OCI-LY1 (cell line): ENCODE measurements at regions not wholly inside any gene's neighbourhood (a gene's known extent, or its start where the extent isn't known, plus 50 kb on each side); places are given as distances from the start of the nearest gene placed in this dataset.

Experiments
- EZH2 ChIP-seq: fragments of 200-600 bp; sonication (generic), shearing (Covaris generic); IDR thresholded peaks from 2 replicates; pipeline ENCODE4 v1.8.0; 2017; ENCODE audit warnings: borderline replicate concordance, mixed run types, mild to moderate bottlenecking, antibody characterized with exemption, low read length, moderate library complexity, mixed read lengths
- TF ChIP-seq, protein P1 (sequence below): fragments of 200-600 bp; sonication (generic), shearing (Covaris generic); IDR thresholded peaks from 2 replicates; pipeline ENCODE4 v1.5.1; 2017; ENCODE audit warnings: mild to moderate bottlenecking, antibody characterized with exemption, low read length, moderate library complexity, mixed read lengths

GRCh38 chr3:110512961-110513360 lies 558.7 kb upstream of the NECTIN3 start:
- TF ChIP-seq, protein P1, sequence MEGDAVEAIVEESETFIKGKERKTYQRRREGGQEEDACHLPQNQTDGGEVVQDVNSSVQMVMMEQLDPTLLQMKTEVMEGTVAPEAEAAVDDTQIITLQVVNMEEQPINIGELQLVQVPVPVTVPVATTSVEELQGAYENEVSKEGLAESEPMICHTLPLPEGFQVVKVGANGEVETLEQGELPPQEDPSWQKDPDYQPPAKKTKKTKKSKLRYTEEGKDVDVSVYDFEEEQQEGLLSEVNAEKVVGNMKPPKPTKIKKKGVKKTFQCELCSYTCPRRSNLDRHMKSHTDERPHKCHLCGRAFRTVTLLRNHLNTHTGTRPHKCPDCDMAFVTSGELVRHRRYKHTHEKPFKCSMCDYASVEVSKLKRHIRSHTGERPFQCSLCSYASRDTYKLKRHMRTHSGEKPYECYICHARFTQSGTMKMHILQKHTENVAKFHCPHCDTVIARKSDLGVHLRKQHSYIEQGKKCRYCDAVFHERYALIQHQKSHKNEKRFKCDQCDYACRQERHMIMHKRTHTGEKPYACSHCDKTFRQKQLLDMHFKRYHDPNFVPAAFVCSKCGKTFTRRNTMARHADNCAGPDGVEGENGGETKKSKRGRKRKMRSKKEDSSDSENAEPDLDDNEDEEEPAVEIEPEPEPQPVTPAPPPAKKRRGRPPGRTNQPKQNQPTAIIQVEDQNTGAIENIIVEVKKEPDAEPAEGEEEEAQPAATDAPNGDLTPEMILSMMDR, result no peak
- no peak for TF ChIP-seq EZH2
